Endothelial cell of umbilical vein (primary cell): ENCODE measurements at regions not wholly inside any gene's neighbourhood (a gene's known extent, or its start where the extent isn't known, plus 50 kb on each side); places are given as distances from the start of the nearest gene placed in this dataset.

Source experiments
- BruUV-seq: library from RNA; stranded (reverse); fragments of 400-500 nt; replicated peaks from 2 replicates; lab custom pipeline; 2021; lab: Mats Ljungman, UMichigan
- CTCF ChIA-PET: fragments of 300-600, 350-600 bp; sonication (Branson Sonifier 250); formaldehyde crosslinking; loops from one replicate; lab custom pipeline; 2021; ENCODE audit warnings: antibody characterized with exemption, inconsistent platforms; lab: Charles Lee
- POLR2A ChIA-PET: fragments of 300-600, 350-600 bp; sonication (Branson Sonifier 250); formaldehyde crosslinking; loops from one replicate; lab custom pipeline; 2021; ENCODE audit warnings: antibody characterized with exemption, inconsistent platforms; lab: Charles Lee
- DNase-seq: peaks from one replicate; pipeline ENCODE4 v3.0.0-alpha.2; 2011; ENCODE audit warnings: low read depth, low spot score
- FAIRE-seq: peaks from 2 replicates; lab custom pipeline; 2011; peaks lifted over from hg19 to GRCh38; lab: Jason Lieb, UNC
- H2AFZ ChIP-seq: 2 replicates; pipeline ENCODE4 v1.6.0; 2012; ENCODE audit warnings: low read depth, low read length, control low read depth, inconsistent platforms
- H3K27ac ChIP-seq: 2 replicates; pipeline ENCODE4 v1.5.1; 2011; ENCODE audit warnings: low read depth, mild to moderate bottlenecking, control low read depth, low read length, moderate library complexity; ENCODE audit not compliant: insufficient read depth
- H3K27me3 ChIP-seq, 2 experiments: 2 replicates each; pipeline versions ENCODE4 v1.6.0 to v1.6.1; 2011; ENCODE audit warnings: low read length in 2 of 2, mixed read lengths in 1 of 2; ENCODE audit not compliant: control insufficient read depth in 2 of 2, insufficient read depth in 2 of 2
- H3K36me3 ChIP-seq, 2 experiments: 2 replicates in 1 of 2; 3 replicates in 1 of 2; pipeline ENCODE4 v1.5.1; 2011; ENCODE audit warnings: low read length in 2 of 2, mild to moderate bottlenecking in 1 of 2, moderate library complexity in 1 of 2; ENCODE audit not compliant: control insufficient read depth in 2 of 2, insufficient read depth in 2 of 2; ENCODE audit errors: extremely low read depth in 1 of 2
- H3K4me1 ChIP-seq: 3 replicates; pipeline ENCODE4 v1.5.1; 2011; ENCODE audit warnings: mild to moderate bottlenecking, low read length; ENCODE audit not compliant: control insufficient read depth, insufficient read depth; ENCODE audit errors: extremely low read depth
- H3K4me2 ChIP-seq: 2 replicates; pipeline ENCODE4 v1.6.1; 2011; ENCODE audit warnings: low read length, control low read depth, mixed read lengths; ENCODE audit not compliant: insufficient read depth
- H3K4me3 ChIP-seq, 3 experiments: fragments of 200-600 bp in 1 of 3; sonication (generic), shearing (Covaris generic) in 1 of 3; replicated peaks in 1 of 3; 2 replicates each; pipeline ENCODE4 v1.5.1; 2011 to 2016; ENCODE audit warnings: control low read depth in 3 of 3, low read length in 3 of 3, mild to moderate bottlenecking in 2 of 3, inconsistent platforms in 1 of 3, low read depth in 1 of 3, moderate library complexity in 1 of 3; ENCODE audit not compliant: insufficient read depth in 1 of 3
- H3K79me2 ChIP-seq: 2 replicates; pipeline ENCODE4 v1.6.0; 2012; ENCODE audit warnings: low read length, inconsistent platforms; ENCODE audit not compliant: control insufficient read depth, insufficient read depth
- H3K9ac ChIP-seq: replicated peaks from 2 replicates; pipeline ENCODE3; 2011; ENCODE audit warnings: low read length, control low read depth; ENCODE audit not compliant: insufficient read depth; ENCODE audit errors: extremely low read depth
- H3K9me1 ChIP-seq: replicated peaks from 3 replicates; pipeline ENCODE4 v1.6.0; 2011; ENCODE audit warnings: mild to moderate bottlenecking, low read length; ENCODE audit not compliant: control insufficient read depth, insufficient read depth; ENCODE audit errors: extremely low read depth
- H3K9me3 ChIP-seq: replicated peaks from 2 replicates; pipeline ENCODE4 v1.5.1; 2012; ENCODE audit warnings: low read length, inconsistent platforms; ENCODE audit not compliant: control insufficient read depth, insufficient read depth
- H4K20me1 ChIP-seq: replicated peaks from 2 replicates; pipeline ENCODE3; 2011; ENCODE audit warnings: mild to moderate bottlenecking, low read length; ENCODE audit not compliant: control insufficient read depth, insufficient read depth; ENCODE audit errors: extremely low read depth
- EZH2 ChIP-seq: IDR thresholded peaks from 2 replicates; pipeline ENCODE4 v1.6.1; 2012; ENCODE audit warnings: borderline replicate concordance, low read depth, mild to moderate bottlenecking, moderate library complexity, low read length, inconsistent platforms; ENCODE audit not compliant: severe bottlenecking
- FOS ChIP-seq: IDR thresholded peaks from 2 replicates; pipeline ENCODE4 v1.6.1; 2011; ENCODE audit warnings: mild to moderate bottlenecking, low read length, moderate library complexity, borderline replicate concordance; ENCODE audit not compliant: insufficient read depth
- GATA2 ChIP-seq: IDR thresholded peaks from 2 replicates; pipeline ENCODE4 v1.7.0; 2011; ENCODE audit warnings: low read depth, mild to moderate bottlenecking, moderate library complexity, mixed read lengths, low read length; ENCODE audit not compliant: insufficient read length, insufficient read depth
- JUN ChIP-seq: IDR thresholded peaks from 2 replicates; pipeline ENCODE4 v1.6.1; 2011; ENCODE audit warnings: borderline replicate concordance, low read depth; ENCODE audit not compliant: insufficient read length, insufficient read depth
- POLR2A ChIP-seq: IDR thresholded peaks from 2 replicates; pipeline ENCODE4 v1.6.1; 2012; ENCODE audit warnings: low read depth, mild to moderate bottlenecking, control low read depth, low read length
- POLR2AphosphoS5 ChIP-seq: IDR thresholded peaks from 2 replicates; pipeline ENCODE4 v1.6.1; 2012; ENCODE audit warnings: low read depth, mild to moderate bottlenecking, control low read depth, low read length, moderate library complexity; ENCODE audit not compliant: insufficient read depth
- dilution Hi-C: fragments of 300-500 bp; cut with MboI; formaldehyde crosslinking; loops from one replicate; pipeline ENCODE4 v1.15.0; 2019; ENCODE audit warnings: low sequenced_read_pairs; ENCODE audit not compliant: extremely low pct_ligation_motif_present
- intact Hi-C: fragments of 100-400 bp; cut with micrococcal nuclease; formaldehyde crosslinking; loops from one replicate; pipeline ENCODE4 v1.10.0; 2022
- TF ChIP-seq, protein P1 (sequence below): IDR thresholded peaks from 2 replicates; pipeline ENCODE4 v1.6.1; 2011; ENCODE audit not compliant: insufficient read depth, insufficient read length
- TF ChIP-seq, protein P2 (sequence below), 2 donors: IDR thresholded peaks; 1 replicate in 1 of 2; 2 replicates in 1 of 2; pipeline ENCODE4 v1.5.1; 2011; ENCODE audit warnings: low read length in 2 of 2, mild to moderate bottlenecking in 2 of 2, moderate library complexity in 2 of 2, control low read depth in 1 of 2, inconsistent platforms in 1 of 2, low read depth in 1 of 2; ENCODE audit not compliant: insufficient read depth in 1 of 2; ENCODE audit errors: extremely low read depth in 1 of 2

DNA sequence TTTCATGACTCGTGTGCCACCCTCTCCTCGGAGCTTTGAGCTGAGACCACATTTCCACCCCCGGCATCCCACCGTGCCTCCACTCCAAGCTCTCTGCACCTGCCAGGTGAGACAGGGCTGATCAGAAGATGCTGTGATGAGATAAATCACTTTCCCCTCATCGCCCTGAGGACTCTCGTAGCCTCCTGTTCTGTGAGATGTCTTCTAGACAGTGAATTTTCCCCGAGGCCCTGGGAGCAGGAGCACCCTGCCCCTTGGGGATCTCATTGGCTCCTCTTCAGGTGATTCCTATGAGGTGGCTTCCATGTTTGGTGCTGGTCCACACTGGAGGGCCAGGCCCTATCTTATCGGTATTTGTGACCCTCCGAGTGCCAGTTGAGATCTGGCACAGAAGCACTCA, 154.0 kb upstream of the TSHZ3 start:
- Histone ChIP-seq H3K4me2 (no peak overlapping the region), H2AFZ (no peak overlapping the region), H3K9ac (no peak overlapping the region), H3K79me2 (no peaks in the 10 kb centered on the region), H3K9me1 (no peaks in the 10 kb centered on the region), H3K27me3 (no peaks in the 10 kb centered on the region), H3K9me3 (no peaks in the 10 kb centered on the region), H3K36me3 (no peaks in the 10 kb centered on the region), H4K20me1 (no peaks in the 10 kb centered on the region), H3K4me3 (no peak overlapping the region), H3K4me1 (no peaks in the 10 kb centered on the region), H3K27ac (no peak overlapping the region)
- FAIRE-seq (no peak), DNase-seq (no peak)
- TF ChIP-seq FOS (no peak), JUN (no peak), POLR2A (no peak), GATA2 (no peak), POLR2AphosphoS5 (no peak), EZH2 (no peak)
- TF ChIP-seq, protein P1, sequence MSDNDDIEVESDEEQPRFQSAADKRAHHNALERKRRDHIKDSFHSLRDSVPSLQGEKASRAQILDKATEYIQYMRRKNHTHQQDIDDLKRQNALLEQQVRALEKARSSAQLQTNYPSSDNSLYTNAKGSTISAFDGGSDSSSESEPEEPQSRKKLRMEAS = no peak
- TF ChIP-seq, protein P2, sequence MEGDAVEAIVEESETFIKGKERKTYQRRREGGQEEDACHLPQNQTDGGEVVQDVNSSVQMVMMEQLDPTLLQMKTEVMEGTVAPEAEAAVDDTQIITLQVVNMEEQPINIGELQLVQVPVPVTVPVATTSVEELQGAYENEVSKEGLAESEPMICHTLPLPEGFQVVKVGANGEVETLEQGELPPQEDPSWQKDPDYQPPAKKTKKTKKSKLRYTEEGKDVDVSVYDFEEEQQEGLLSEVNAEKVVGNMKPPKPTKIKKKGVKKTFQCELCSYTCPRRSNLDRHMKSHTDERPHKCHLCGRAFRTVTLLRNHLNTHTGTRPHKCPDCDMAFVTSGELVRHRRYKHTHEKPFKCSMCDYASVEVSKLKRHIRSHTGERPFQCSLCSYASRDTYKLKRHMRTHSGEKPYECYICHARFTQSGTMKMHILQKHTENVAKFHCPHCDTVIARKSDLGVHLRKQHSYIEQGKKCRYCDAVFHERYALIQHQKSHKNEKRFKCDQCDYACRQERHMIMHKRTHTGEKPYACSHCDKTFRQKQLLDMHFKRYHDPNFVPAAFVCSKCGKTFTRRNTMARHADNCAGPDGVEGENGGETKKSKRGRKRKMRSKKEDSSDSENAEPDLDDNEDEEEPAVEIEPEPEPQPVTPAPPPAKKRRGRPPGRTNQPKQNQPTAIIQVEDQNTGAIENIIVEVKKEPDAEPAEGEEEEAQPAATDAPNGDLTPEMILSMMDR (IDR thresholded peaks at IDR 0.05; ENCODE audit: extremely low read depth in 1 of 2, insufficient read depth in 1 of 2, low read depth in 1 of 2, low read length in 2 of 2) = no peak
- CTCF ChIA-PET = no interaction called here
- intact Hi-C loops (no loop called here), dilution Hi-C loops (no loop called here)
- no TSS peak for BruUV-seq
- POLR2A ChIA-PET = no interaction called here
